GM21447 (cell line): ENCODE measurements at regions not wholly inside any gene's neighbourhood (a gene's known extent, or its start where the extent isn't known, plus 50 kb on each side); places are given as distances from the start of the nearest gene placed in this dataset.

Source experiments
- ATAC-seq: cut with Tn5 transposase; IDR thresholded peaks from one replicate; pipeline ENCODE4 v1.9.1; 2021; ENCODE audit not compliant: unreplicated experiment

DNA sequence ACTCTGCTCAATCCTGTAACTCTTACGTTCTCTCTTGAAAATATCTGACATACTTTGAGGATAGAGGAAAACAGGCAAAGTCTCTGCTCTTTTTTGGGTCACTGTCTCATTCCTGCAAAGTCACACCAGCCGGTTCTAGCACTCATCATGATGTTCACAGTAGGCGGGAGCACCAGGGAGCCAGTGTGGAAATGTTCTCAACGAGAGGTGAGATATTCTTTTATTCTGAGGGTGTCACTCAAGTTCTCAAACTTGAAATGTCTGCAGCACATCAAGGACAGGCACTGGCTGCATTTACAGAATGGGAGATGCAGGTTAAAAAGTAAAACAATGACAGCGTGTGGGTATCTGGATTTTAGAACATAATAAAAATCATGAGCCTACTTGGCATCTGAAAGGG, 714.7 kb downstream of the QKI start:
- ATAC-seq: no peak

DNA sequence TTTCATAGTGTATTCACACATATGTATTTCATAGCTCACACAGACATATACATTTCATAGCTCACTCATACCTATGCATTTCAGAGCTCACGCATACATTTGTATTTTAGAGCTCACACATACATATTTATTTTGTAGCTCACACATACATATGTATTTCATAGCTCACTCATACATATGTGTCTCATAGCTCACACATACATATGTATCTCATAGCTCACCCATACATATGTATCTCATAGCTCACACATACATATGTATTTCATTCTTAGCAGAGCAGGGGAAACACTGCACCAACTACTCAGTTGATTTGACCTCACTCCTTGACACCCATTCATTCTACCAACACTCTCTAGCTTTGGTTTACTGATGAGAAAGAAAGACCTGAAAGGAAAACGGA, 713.6 kb downstream of the QKI start:
- no peak for ATAC-seq

DNA sequence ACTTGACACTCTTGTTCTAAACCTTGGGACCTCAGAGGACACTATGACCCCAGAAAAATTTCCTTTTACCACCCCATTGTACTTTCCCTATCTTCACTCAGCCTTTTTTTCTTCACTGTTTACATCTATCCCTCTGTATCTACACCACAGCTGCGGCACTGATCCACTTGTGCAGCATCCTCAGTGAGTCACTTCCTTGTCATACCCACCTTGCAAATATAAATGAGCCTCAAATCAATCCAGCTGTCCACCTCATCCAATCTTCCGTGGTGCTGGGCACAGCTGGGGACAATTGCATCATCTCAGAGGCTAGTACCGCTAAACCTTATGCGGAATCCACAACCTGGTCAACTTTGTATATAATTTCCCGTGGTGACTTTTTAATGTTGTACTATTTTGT, 710.5 kb downstream of the QKI start:
- no peak for ATAC-seq

DNA sequence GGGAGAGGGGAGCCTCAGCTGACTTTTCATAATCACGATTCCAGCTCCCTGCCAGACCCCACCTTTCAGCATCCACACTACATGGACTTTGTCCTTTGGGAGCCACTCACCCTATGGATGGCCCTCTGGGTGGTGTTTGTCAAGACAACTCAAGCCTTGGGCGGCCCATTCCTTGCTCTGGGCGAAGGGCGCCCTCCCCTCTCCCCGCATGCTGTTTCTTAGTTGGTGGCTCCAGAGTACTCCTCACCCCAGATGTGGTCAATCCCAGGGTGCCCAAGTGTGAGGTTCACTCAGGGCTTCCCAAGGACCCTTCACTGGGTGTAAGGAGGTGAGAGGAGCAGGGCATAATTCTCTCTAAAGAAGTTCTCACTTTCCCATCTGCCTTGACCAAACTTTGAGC, 710.0 kb downstream of the QKI start:
- ATAC-seq: no peak

DNA sequence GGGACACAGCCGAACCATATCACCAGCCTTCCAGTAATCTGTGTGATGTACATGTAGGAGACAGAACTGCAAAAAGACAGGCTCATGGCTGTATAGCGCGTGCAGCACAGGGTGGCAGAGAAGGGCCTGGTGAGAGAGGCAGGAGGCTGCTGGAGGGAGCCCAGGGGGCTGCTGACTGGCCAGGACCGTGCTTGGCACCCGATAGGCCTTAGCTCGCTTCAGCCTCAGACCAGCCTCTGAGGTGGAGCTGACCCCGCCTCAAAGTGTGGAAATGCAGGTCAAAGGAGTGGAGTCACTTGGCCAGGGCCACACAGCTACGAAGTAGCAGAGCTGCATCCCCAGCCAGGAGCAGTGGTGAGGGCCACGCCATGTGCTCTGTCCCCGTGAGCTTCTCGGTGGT, 707.6 kb downstream of the QKI start:
- ATAC-seq: no peak

DNA sequence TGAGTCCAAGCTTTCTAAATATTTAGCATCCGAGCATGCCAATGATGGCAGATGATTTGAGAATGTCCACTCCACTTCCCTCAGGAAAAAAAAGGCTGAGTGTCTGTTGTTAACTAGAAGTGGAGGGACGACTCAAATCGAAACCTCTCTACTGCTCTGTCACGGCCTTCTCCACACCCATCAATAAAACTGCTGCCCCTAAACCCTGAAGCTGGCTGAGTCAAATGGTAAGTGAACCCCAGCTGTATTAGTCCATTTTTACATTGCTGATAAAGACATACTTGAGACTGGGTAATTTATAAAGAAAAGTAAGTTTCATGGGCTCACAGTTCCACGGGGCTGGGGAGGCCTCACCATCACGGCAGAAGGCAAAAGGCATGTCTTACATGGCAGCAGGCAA, 707.0 kb downstream of the QKI start:
- ATAC-seq: no peak

DNA sequence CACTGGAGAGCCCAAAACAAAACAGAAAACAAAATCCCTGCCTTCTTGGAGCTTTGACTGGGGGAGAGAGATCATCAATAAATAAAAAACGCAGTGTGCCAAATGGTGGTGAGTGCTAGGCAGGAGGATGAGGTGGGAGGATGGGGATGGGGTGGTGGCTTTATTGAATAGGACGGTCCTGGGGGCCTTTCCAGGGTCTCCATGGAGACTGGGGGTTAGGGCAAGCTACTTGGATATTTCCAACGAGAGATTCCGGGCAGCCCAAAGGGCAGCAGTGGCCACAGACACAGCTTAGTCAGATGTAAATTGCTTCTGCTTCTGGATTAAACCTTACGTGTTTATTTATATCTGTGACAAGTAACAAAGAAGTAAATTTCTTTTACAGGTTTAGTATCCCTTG, 700.1 kb downstream of the QKI start:
- ATAC-seq: no peak

DNA sequence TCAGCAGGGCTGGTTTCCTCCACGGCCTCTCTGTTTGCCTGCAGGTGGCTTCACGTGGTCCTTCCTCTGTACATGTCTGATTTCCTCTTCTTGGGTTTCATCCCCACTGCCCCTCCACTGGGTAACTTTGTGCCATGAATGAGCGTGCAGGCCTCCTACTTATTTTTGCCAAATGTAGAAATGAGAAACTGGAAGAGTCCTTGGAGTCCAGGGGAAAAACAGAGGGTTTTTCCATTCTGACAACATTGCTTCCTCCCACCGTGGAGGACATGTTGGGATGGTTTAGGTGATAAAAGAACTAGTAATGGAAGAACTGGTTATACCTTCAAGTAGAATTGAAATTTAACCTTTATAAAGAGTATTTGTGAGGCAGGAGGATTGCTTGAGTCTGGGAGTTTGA, 699.5 kb downstream of the QKI start:
- ATAC-seq: no peak

DNA sequence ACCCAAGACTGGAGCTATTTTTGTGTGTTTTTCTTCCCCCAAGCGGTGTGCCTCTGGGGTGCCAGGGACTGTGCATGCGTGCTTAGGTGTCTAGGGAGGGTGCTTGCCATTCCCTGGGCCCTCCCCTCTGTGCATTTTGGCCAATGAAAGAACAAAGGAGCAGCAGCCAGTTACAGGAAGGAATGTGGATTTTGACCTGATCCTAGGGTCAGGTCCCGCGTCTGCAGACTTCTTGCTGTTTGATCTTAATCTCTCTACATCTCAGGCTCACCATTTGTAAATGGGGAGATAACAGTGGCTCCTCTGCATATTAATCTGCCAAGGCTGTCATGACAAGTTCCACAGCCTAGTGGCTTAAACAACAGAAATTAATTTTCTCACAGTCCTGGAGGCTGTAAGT, 699.1 kb downstream of the QKI start:
- ATAC-seq: no peak

DNA sequence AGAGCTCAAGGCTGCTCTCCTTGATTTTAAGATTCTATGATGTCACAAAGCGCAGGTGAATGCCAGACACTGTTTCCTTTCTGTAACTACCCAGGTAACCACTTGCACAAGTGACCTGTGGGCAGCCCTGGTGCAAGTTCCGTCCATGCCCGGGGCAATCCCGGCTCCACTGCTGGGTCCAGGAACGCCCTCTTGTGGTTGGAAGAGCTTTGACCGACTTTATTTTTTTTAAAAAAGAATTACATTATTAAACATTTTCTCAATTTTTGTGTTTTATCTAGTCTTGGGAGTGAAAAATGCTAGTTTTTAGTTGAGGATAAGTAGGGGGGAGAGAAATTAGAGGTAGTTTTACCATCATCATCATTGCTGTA, 695.2 kb downstream of the QKI start:
- no peak for ATAC-seq

DNA sequence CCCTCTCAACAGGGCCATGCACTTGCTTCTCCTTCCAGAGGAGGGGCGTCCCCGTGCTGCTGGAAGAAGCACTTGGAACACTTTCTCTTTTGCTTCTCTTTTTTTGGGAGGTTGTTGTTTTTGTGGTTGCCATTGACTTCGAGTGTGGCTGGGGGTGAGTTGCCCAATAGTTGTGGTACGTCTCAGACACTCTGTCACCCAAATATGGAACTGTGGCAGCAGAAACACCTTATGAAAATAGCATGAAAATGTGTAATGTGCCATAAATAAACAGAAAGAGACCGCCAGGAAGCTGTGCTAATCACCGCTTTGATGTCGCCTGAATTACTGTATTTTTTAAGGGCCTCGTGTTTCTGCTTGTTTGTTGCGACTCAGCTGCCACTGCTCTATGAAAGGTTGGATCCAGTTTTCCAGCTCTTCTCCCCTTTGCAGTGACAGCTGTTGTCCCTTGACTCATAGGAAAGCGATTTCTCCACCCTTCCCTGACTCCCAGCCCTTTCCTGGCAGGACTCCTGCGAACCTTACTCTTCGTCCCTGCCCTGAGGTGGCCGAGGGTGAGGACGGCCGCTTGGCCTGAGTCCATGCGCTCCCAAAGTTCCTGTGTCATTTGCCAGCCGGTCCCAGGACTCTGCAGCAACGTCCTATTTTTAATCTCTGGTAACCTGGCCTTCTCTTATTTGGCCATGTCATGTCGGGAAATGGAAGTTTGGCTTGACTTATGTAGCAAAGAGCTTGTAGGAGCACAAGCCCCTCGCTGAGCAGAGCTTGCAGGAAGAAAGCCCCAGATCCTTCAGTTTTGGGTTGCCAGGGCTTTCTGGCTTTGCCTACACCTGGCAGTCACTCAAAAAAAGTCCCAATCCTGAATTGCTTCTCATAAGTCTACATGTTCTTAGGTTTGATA, 694.6 kb downstream of the QKI start:
- no peak for ATAC-seq

DNA sequence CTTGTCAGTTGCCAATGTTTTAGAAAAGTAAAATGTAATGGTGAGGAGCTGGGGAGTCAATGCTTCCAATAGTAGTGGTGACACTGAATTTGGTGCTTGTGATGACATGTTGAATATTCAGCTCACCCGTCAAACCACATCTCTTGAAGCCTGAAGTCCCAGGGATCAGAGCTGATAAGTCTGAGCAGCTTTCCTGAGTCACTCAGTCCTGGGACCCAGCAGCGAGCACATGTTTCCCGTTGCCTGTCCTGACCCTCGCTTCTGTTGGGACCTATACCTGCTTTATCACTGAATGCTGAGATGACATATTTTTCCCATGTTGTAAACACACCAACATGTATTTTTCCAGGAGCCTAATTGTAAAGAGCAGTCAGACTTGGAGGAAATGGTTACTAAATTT, 693.6 kb downstream of the QKI start:
- no peak for ATAC-seq

DNA sequence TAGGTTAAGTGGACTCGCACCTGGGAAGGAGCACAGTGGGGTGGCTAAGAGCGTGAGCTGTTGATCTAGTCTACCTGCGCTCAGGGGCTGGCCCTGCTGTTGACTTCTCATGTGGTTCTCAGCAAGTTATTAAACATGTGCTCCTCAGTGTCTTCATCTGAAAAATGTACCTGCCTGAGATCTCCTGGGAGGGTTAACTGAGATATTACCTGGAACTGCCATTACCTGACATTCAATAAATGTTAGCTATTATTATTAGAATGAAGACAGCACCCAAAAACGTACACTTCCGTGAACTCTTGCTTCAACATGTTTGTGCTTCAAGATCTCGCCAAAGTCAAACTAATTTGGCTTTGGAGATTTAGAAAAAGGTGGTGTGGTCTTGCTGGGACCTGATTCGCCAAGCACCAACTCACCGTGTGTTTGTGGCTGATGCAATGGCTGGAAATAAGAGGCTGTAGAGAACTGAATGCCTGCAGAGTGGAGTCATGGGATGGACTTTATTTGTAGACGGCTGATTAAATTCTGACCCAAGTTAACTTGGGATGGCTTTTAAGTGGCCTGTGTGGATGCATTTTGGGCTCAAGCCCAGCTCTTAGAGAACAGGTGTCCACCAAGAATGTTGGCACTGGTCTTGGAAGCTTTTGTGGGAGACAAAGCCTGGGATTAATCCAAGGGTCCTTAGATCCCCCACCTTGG, 692.9 kb downstream of the QKI start:
- no peak for ATAC-seq

DNA sequence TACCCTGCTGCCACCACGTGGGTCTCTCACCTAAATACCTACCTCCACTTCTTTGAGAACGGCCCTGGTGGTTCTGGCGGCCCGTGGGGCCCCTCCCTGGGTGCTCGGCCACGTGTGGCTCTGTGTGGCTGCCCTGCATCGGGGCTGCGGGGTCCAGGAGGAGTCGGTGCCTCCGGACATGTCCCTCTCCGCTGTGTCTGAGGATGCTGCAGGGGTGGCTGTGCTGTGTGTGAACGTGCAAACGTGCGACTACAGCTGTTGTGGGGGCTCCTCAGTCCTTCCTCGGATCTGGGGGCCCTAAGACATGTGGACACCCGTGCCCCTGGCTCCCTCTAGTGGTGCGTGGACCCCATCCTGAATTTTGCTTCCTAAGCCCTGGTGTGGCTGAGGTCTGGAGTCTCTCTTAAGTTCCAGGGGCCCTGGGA, 691.8 kb downstream of the QKI start:
- ATAC-seq: no peak

DNA sequence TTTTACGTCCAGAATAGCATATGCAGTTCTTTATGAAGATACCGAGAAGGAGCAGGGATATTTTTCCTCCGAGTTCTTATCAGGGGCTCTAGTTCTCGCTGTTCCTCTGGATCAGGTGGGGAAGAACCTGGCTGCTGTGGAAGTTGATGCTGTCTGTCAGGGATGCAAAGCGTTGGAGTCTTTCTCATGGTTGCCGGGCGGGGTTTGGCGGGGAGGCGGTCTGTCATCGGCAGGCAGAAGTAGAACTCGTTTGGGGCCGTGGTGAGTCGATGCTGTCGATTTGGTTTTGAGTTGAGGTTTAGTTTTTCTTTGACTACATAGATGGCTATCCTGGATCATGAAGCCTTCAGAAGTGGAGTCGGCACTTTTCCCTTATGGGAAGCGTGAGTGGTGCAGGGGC, 691.2 kb downstream of the QKI start:
- ATAC-seq: no peak

DNA sequence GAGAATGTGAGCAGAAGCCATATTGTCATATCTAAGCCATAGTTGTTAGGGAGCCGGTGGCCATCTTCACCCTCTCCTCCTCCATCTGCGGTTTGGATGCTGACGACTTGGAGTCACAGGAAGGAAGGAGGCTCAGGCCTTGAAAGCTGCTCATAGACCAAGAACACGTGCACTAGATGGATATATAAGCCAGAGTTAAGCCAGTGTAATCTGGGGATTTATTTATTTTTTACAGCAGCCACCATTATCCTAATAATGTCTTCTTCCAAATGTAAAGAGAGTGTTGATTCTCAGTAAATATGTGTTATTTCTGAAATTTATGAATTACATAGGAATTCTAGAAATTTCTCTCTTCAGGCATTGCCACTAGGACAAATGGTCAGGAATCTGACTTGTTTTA, 689.9 kb downstream of the QKI start:
- ATAC-seq: no peak

DNA sequence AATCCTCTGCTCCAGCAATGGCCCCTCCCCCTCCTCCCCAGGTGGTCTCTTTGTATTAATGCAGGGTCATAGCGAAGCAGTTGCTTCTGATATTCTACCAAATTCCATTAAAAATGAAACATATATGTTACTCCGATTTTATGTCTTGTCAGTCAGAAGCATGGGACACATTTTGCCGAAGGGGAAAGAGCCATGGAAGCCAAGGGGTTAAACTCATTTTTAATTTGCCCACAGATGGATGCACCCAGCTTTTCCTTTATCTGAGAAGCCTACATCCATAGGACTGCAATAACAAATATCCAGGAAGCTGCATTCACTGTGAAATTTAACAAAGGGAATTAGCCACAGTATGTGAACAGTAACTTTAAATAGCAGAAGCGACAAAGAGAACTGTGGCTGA, 688.2 kb downstream of the QKI start:
- no peak for ATAC-seq

DNA sequence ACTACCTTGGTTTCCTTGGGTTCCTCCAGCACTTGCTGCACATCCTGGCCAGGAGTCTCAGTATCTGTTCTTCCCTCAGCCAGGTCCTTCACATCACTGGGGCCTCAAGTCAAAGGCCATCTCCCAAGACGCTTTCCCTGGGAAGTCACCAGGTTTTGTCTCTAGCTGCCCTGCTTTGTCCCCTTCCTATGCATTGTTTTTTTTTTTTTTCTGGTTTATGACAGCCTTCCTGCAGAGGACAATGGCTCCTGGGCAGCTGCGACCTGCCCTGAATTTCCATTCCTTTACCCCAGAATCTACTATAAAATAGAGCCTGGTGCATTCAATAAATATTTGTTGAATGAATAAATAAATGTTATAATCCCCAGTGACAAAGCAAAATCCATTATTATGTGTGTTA, 687.3 kb downstream of the QKI start:
- ATAC-seq: no peak

DNA sequence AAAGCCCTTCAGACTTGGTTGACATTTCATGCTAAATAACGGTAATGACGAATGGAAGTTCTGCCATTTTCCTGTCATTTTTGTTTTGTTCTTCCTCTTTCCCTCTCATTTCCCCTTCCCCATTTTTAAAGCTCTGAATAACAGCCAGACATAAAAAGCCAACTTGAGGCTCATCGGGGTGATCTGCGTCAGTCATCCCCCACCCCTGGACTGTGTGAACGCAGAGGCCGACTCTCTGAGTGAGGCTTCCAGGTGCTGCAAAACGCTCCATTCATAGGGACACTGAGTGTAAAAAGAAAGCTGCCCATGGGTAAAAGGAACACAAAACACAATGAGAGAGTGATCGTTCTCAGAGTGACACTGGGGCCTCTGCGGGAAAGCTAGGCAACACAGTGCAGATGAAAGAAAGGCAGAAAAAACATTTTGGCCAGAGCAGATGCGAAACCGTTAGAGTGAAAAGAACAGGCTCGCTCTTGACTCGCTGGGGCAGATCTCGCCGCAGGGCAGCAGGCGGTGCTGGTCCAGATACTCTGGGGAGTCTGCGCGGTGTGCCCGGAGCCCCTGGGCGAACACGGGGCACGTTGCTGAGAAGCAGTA, 684.8 kb downstream of the QKI start:
- ATAC-seq: no peak

DNA sequence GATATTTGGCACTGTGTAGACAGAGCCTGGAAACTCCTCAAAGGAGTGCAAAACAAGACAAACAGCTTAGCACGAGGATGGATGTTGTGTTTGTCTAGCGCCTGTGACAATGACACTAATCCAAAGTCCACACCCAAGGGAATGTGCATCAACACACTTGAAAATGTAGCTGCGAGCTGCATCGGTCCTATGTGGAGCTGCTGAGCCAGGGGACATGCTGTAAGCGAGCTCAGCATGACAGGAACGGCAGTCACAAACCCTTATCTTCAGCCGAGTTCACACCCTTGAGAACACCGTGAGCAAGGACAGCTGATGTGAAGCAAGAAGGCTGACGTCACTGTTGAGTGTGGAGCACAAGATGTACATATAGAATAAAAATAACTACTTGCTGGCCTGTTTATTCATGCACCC, 684.3 kb downstream of the QKI start:
- no peak for ATAC-seq

DNA sequence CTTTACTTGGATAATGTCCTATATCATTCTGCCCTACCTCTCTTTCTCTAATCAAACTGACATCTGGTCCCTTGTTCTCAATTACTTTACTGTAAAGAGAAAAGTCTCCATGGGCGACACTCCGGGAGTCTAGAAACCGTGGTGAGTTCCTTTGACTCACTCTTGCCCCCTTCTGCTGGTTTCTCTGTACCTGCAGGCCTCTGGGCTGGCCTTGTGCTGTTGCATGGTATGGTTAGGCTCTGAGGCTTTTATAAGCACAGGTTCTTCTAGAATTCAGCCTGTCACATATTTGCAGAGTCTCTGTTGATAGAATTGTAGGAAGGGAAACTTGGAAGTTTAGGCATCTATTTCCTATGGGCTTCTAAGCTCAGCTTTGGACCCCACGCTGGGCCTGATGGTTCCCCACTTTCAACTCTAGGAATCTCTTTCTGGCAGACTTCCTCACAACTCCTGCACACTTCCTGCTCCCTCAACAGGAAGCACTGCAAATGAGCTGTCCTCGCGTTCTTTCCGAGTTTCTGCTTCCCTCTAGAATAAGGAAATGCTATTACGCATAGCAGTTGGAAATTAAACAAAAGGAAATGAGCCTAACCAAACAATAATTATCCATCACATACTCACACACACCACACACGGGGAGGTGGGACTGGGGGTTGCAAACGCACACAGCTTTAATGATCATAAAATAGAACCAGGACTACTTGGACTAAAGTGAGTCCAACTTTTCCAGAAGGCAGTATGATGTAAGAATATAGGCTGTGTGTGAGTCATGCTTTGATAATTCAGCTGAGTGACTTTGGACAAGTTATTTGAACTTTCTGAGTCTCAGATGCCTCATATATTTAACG, 683.3 kb downstream of the QKI start:
- no peak for ATAC-seq
